ENCODE measurements at regions not wholly inside any gene's neighbourhood (a gene's known extent, or its start where the extent isn't known, plus 50 kb on each side); places are given as distances from the start of the nearest gene placed in this dataset.

- TF ChIP-seq POLR2A (IDR thresholded peaks at IDR 0.05) = no peak
- no peak for TF ChIP-seq CTCF (IDR thresholded peaks at IDR 0.05)
- no peak overlapping the region for H3K4me3 ChIP-seq (ENCODE audit: low read depth, poor library complexity, severe bottlenecking)
- WGBS, 2 donors = 77% methylated on average over 18 to 19 of the region's 20 CpGs
- DNase-seq (ENCODE audit: low spot score in 2 of 2) = no peak
- intact Hi-C loops (cut with DNase I; ENCODE audit: low total_unique reads) = no loop called here
Measured at GRCh38 chr17:79168486-79169055, 93.9 kb downstream of the ENGASE start.

DNA sequence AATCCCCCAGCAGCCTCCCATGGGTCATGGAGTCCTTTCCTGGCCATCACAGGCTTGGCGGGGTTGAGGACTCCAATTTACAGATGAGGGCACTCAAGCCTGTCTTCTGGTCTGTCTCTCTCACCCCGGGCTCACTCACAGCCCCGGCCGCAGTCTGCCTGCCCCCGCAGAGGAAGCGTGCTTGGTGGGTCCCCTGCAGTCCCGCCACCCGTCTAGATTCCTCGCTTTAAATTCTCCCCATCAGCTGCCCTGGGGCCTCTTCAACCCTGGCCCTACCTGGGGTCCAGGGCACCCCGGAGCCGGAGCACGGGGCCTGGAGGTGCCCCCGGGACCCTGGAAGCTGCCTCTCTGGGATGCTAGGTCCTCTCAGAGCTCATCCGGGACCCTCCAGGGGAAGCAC lies 92.9 kb downstream of the ENGASE start:
- 73 to 77% methylated on average over 14 of the region's 14 CpGs for WGBS, 2 donors
- intact Hi-C loops (cut with DNase I; ENCODE audit: low total_unique reads) = no loop called here
- DNase-seq (ENCODE audit: low spot score in 2 of 2) = no peak
- no peak for TF ChIP-seq CTCF (IDR thresholded peaks at IDR 0.05)
- no peak for TF ChIP-seq POLR2A (IDR thresholded peaks at IDR 0.05)
- H3K4me3 ChIP-seq (ENCODE audit: low read depth, poor library complexity, severe bottlenecking) = no peak overlapping the region

DNA sequence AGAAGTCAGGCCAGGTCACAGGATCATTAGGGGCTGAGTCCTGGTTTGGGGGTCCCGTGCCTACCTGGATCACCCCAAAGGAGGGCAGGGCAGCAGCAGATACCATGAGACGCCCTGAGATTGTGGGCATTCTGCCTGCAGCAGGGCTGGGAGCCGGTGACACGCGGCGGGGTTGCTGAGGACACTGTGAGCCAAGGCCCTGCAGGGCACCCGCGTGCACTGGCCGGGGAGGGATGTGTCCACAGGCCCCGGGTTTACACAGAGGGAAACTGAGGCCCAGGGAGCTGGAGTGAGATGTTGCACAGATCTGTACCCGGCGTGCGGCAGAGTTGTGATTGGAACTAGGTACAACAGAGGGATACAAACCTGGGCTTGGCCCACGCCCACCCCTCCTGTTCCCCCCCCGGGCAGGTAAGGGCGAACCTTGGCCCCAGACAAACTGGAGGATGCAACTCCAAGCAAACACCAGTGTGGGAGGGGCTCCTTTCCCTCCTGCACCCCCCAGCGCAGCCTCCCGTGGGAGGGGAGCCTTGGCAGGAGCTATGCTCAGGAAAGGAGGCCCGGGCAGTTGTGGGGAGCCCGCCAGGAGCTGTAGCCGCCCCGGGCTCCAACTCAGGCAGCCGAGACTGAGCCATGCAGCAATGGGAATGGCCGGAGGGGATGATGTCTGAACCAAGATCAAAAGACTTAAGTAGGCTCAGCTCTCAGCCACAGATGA lies 91.3 kb downstream of the ENGASE start:
- intact Hi-C loops (cut with DNase I; ENCODE audit: low total_unique reads) = no loop called here
- no peak overlapping the region for H3K4me3 ChIP-seq (ENCODE audit: low read depth, poor library complexity, severe bottlenecking)
- no peak for DNase-seq (ENCODE audit: low spot score in 2 of 2)
- TF ChIP-seq POLR2A (IDR thresholded peaks at IDR 0.05) = no peak
- no peak for TF ChIP-seq CTCF (IDR thresholded peaks at IDR 0.05)
- 42 to 55% methylated on average over 24 of the region's 24 CpGs for WGBS, 2 donors

DNA sequence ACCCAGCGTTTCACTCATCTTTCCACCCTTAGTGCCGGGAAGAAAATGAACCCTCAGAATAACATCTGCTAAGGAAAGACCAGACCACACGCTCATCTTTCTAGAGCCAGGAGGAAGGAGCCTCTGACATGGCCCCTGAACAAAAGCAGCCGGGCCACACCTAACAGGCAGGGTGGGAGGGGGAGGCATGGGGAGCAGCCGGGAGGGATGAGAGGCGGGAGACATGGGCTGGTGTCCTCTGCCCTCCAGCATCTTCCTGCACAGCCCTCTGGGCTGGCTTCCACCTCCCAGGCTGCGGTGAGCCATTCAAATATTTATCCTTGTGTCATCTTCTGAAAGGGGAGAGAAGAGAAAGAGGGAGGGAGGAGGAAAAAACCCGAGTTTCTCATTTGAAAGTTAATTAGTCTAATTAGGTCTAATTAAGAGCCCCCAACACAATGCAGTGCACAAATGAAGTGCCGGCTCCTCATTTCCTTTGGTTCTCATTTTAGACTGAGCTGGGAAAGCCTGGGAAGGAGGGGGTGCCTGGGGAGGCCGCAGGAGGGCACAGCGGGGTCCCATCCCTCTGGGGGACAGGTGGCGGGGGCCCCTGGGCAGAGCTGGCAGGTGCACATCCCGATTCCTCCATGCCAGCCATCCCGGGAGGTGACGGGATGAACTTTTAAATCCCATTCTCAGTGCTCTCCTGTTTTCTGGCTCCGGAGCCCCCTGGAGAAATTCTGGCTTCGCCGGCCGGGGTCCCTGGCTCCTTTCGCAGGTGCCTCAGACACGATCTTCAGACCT lies 90.5 kb downstream of the ENGASE start:
- H3K4me3 ChIP-seq (ENCODE audit: low read depth, poor library complexity, severe bottlenecking) = no peak overlapping the region
- no peak for DNase-seq (ENCODE audit: low spot score in 2 of 2)
- TF ChIP-seq CTCF (IDR thresholded peaks at IDR 0.05) (no peak), POLR2A (IDR thresholded peaks at IDR 0.05) (no peak)
- intact Hi-C loops (cut with DNase I; ENCODE audit: low total_unique reads) = no loop called here
- 39 to 40% methylated on average over 21 of the region's 21 CpGs for WGBS, 2 donors

DNA sequence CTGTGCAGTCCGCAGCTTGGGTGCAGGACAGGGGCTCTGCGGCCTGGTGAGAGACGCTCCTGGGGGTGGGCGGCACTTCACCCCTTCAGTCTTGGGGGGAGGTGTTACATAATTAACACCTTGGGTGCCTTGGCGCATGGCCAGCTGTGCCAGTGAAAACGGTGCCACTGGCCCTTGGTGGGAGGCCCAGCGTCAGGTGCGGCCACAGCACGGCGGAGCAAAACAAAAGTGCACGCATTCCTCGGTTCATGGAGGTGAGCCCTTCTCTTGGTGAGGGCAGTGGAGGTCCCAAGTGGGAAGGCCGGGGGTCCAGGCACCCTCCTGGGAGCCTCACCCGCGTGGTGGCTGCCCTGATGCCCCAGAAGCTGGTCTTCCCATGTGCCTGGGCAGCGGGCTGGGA lies 89.8 kb downstream of the ENGASE start:
- TF ChIP-seq POLR2A (IDR thresholded peaks at IDR 0.05) (no peak), CTCF (IDR thresholded peaks at IDR 0.05) (no peak)
- no peak for DNase-seq (ENCODE audit: low spot score in 2 of 2)
- intact Hi-C loops (cut with DNase I; ENCODE audit: low total_unique reads) = no loop called here
- H3K4me3 ChIP-seq (ENCODE audit: low read depth, poor library complexity, severe bottlenecking) = no peak overlapping the region
- WGBS, 2 donors = 73 to 86% methylated on average over 12 to 16 of the region's 16 CpGs
